PFSK-1 (cell line): ENCODE measurements at regions not wholly inside any gene's neighbourhood (a gene's known extent, or its start where the extent isn't known, plus 50 kb on each side); places are given as distances from the start of the nearest gene placed in this dataset.

Experiments used
- FOXP2 ChIP-seq: optimal IDR thresholded peaks from 2 replicates; pipeline ENCODE3; 2011; ENCODE audit warnings: borderline replicate concordance, control low read depth, inconsistent platforms; ENCODE audit not compliant: insufficient read depth; ENCODE audit errors: extremely low read length, extremely low read depth
- POLR2AphosphoS5 ChIP-seq: IDR thresholded peaks from 2 replicates; pipeline ENCODE4 v1.6.1; 2012; ENCODE audit warnings: low read depth, mild to moderate bottlenecking, control low read depth, low read length, moderate library complexity
- REST ChIP-seq, 2 experiments: IDR thresholded peaks; 2 replicates each; pipeline versions ENCODE4 v1.6.1 to v1.8.0; 2011 to 2012; ENCODE audit warnings: low read depth in 2 of 2, low read length in 2 of 2, control low read depth in 1 of 2, inconsistent platforms in 1 of 2, mild to moderate bottlenecking in 1 of 2, moderate library complexity in 1 of 2; ENCODE audit not compliant: insufficient read depth in 1 of 2
- TAF1 ChIP-seq: IDR thresholded peaks from 2 replicates; pipeline ENCODE4 v1.6.1; 2012; ENCODE audit warnings: low read length, control low read depth, borderline replicate concordance; ENCODE audit not compliant: insufficient read depth

- TF ChIP-seq REST (IDR thresholded peaks at IDR 0.05; ENCODE audit: insufficient read depth in 1 of 2, low read depth in 2 of 2, low read length in 2 of 2) (no peak), POLR2AphosphoS5 (no peak), FOXP2 (no peak), TAF1 (no peak)
Measured at GRCh38 chr1:234735476-234735875, 125.5 kb upstream of the IRF2BP2 start.
